ENCODE measurements at regions not wholly inside any gene's neighbourhood (a gene's known extent, or its start where the extent isn't known, plus 50 kb on each side); places are given as distances from the start of the nearest gene placed in this dataset.
"Not testable (repeated sequence)": the region's sequence is repeated elsewhere in the genome, so short reads cannot be mapped to it uniquely, and the experiment has no call there.

GRCh38 chr14:54258382-54258781 is 138.4 kb upstream of the CDKN3 start:
- DNase-seq: no peak

- no peak for DNase-seq
These were observed 137.0 kb upstream of the CDKN3 start for GRCh38 chr14:54259821-54260220.

- DNase-seq: no peak
These were observed 135.5 kb upstream of the CDKN3 start for GRCh38 chr14:54261283-54261682.

- DNase-seq: not testable (repeated sequence)
These were observed 130.2 kb upstream of the CDKN3 start for GRCh38 chr14:54266616-54267015.

- no peak for DNase-seq
These were observed 129.6 kb upstream of the CDKN3 start for GRCh38 chr14:54267172-54267571.

- no peak for DNase-seq
These were observed 120.6 kb upstream of the CDKN3 start for GRCh38 chr14:54275997-54276725.

GRCh38 chr14:54278087-54278486 is 118.7 kb upstream of the CDKN3 start:
- no peak for DNase-seq

GRCh38 chr14:54278665-54279295 is 118.0 kb upstream of the CDKN3 start:
- no peak for DNase-seq

- DNase-seq: no peak
These were observed 114.0 kb upstream of the CDKN3 start for GRCh38 chr14:54282849-54283248.

GRCh38 chr14:54285030-54285429 is 111.8 kb upstream of the CDKN3 start:
- DNase-seq: no peak

- DNase-seq: no peak
These were observed 105.2 kb upstream of the CDKN3 start for GRCh38 chr14:54291491-54292191.

- no peak for DNase-seq
These were observed 102.0 kb upstream of the CDKN3 start for GRCh38 chr14:54294802-54295201.

- no peak for DNase-seq
These were observed 97.1 kb upstream of the CDKN3 start for GRCh38 chr14:54299410-54300363.

GRCh38 chr14:54300881-54301280 is 95.9 kb upstream of the CDKN3 start:
- no peak for DNase-seq

GRCh38 chr14:54301359-54301758 is 95.4 kb upstream of the CDKN3 start:
- DNase-seq: no peak

- DNase-seq: no peak
These were observed 90.0 kb upstream of the CDKN3 start for GRCh38 chr14:54306806-54307205.

- no peak for DNase-seq
These were observed 87.2 kb upstream of the CDKN3 start for GRCh38 chr14:54309615-54310014.

GRCh38 chr14:54310151-54310850 is 86.5 kb upstream of the CDKN3 start:
- DNase-seq: no peak

- DNase-seq: no peak
These were observed 86.0 kb upstream of the CDKN3 start for GRCh38 chr14:54310851-54311228.

GRCh38 chr14:54312166-54312801 is 84.5 kb upstream of the CDKN3 start:
- DNase-seq: no peak

GRCh38 chr14:54314365-54315104 is 82.3 kb upstream of the CDKN3 start:
- DNase-seq: no peak

All from activated naive CD4-positive, alpha-beta T cell treated with Interleukin-2 at 50 U/mL for 16 hours (primary cell).